Transverse colon (tissue), 4 donors: ENCODE measurements at regions not wholly inside any gene's neighbourhood (a gene's known extent, or its start where the extent isn't known, plus 50 kb on each side); places are given as distances from the start of the nearest gene placed in this dataset.
A peak's percentile ranks its signal among the peaks of the same experiment; 100 is the strongest.

Experiments used
- DNase-seq: peaks from one replicate; pipeline ENCODE4 v3.0.0-alpha.2; 2019
- H3K27ac ChIP-seq, 4 donors: fragments of 200-600 bp; sonication (generic); 2 replicates each; pipeline ENCODE4 v1.5.1; 2016 to 2018; ENCODE audit warnings: inconsistent platforms in 4 of 4
- H3K27me3 ChIP-seq: fragments of 200-600 bp; sonication (generic); 2 replicates; pipeline ENCODE4 v1.5.1; 2017; ENCODE audit warnings: inconsistent platforms
- H3K36me3 ChIP-seq, 4 donors: fragments of 200-600 bp; sonication (generic); 2 replicates each; pipeline ENCODE4 v1.5.1; 2017 to 2019; ENCODE audit warnings: inconsistent platforms in 4 of 4
- H3K4me1 ChIP-seq, 4 donors: fragments of 200-600 bp; sonication (generic); 2 replicates each; pipeline ENCODE4 v1.5.1; 2017 to 2020; ENCODE audit warnings: inconsistent platforms in 4 of 4
- H3K4me3 ChIP-seq, 4 donors: fragments of 200-600 bp; sonication (generic); 1 replicate in 1 of 4; 2 replicates in 3 of 4; pipeline versions ENCODE4 v1.5.1 to v1.6.1; 2017 to 2019; ENCODE audit warnings: inconsistent platforms in 4 of 4
- H3K9me3 ChIP-seq, 2 donors: fragments of 200-600 bp; sonication (generic); 2 replicates each; pipeline ENCODE4 v1.5.1; 2017 to 2019; ENCODE audit warnings: inconsistent platforms in 2 of 2
- CTCF ChIP-seq, 5 experiments: fragments of 200-600 bp in 3 of 5; fragments of 450-650 bp in 2 of 5; sonication (generic) in 3 of 5; IDR thresholded peaks; 1 replicate in 2 of 5; 2 replicates in 3 of 5; pipeline ENCODE4 v1.5.1; 2016 to 2017; ENCODE audit warnings: antibody characterized with exemption in 5 of 5, inconsistent platforms in 3 of 5, mild to moderate bottlenecking in 2 of 5, moderate library complexity in 1 of 5
- EP300 ChIP-seq: sonication (generic); formaldehyde crosslinking; IDR thresholded peaks from one replicate; pipeline ENCODE4 v1.6.1; 2017; ENCODE audit warnings: antibody characterized with exemption, low read depth
- POLR2A ChIP-seq: fragments of 450-650 bp; IDR thresholded peaks from one replicate; pipeline ENCODE4 v1.6.1; 2016; ENCODE audit warnings: antibody characterized with exemption, mild to moderate bottlenecking, moderate library complexity
- POLR2AphosphoS5 ChIP-seq, 3 donors: sonication (generic); formaldehyde crosslinking; IDR thresholded peaks; one replicate each; pipeline ENCODE4 v1.6.1; 2016; ENCODE audit warnings: antibody characterized with exemption in 3 of 3
- WGBS, 2 donors: methylation state at CpG; one replicate each; pipeline ENCODE4 v1.1.5; 2018; ENCODE audit warnings: low coverage in 1 of 2; 5-methylcytosine and 5-hydroxymethylcytosine counted together
- in situ Hi-C, 4 donors: fragments of 200-750 bp; cut with MboI; loops; one replicate each; pipeline versions ENCODE4 v1.15.0 to v1.15.1; 2017; ENCODE audit warnings: low sequenced_read_pairs in 3 of 4, low pct_ligation_motif_present in 1 of 4, low pct_unique_long_range_greater_than_20kb in 1 of 4
- intact Hi-C: fragments of 100-400 bp; cut with DNase I; formaldehyde crosslinking; loops from one replicate; pipeline ENCODE4 v1.15.1; 2023; ENCODE audit warnings: low total_unique reads

GRCh38 chr13:73210218-73210883 is 151.5 kb downstream of the KLF5 start:
- no peak overlapping the region for H3K27ac ChIP-seq
- H3K36me3 ChIP-seq, result no peaks in the 10 kb centered on the region
- H3K4me3 ChIP-seq, result no peak overlapping the region
- H3K9me3 ChIP-seq, result no peaks in the 10 kb centered on the region
- DNase-seq, result no peak
- no peak for TF ChIP-seq POLR2AphosphoS5 (IDR thresholded peaks at IDR 0.05)
- TF ChIP-seq POLR2A, result no peak
- no peak for TF ChIP-seq CTCF (IDR thresholded peaks at IDR 0.05)
- no peak for TF ChIP-seq EP300
- no peaks in the 10 kb centered on the region for H3K27me3 ChIP-seq
- peaks cover 0 to 3% (median under 1%) of the 10 kb centered on the region in 4 donors for H3K4me1 ChIP-seq
- WGBS, 2 donors, result 64 to 70% methylated on average over 4 to 6 of the region's 6 CpGs
- in situ Hi-C loops (no loop called here), intact Hi-C loops (no loop called here)

GRCh38 chr13:73204952-73205351 is 146.1 kb downstream of the KLF5 start:
- 42 to 48% methylated on average over 4 to 5 of the region's 5 CpGs for WGBS, 2 donors
- peak overlapping the region in 1 of 4 donors; percentile 10 for H3K27ac ChIP-seq
- no peaks in the 10 kb centered on the region for H3K27me3 ChIP-seq

GRCh38 chr13:73201626-73202025 is 142.8 kb downstream of the KLF5 start:
- intact Hi-C loops, result no loop called here
- Histone ChIP-seq H3K9me3 (no peaks in the 10 kb centered on the region), H3K4me1 (peaks cover 0 to 18% (median 6%) of the 10 kb centered on the region in 4 donors), H3K4me3 (no peak overlapping the region), H3K27ac (no peak overlapping the region), H3K27me3 (no peaks in the 10 kb centered on the region), H3K36me3 (no peaks in the 10 kb centered on the region)
- TF ChIP-seq CTCF (IDR thresholded peaks at IDR 0.05) (no peak), EP300 (no peak), POLR2A (no peak), POLR2AphosphoS5 (IDR thresholded peaks at IDR 0.05) (no peak)
- WGBS, 2 donors, result 84 to 100% methylated on average over 2 of the region's 2 CpGs
- no peak for DNase-seq
- in situ Hi-C loops, result no loop called here

More at GRCh38 chr13:73204952-73205351, 146.1 kb downstream of the KLF5 start:
- TF ChIP-seq CTCF (IDR thresholded peaks at IDR 0.05) (no peak), POLR2A (no peak), EP300 (no peak), POLR2AphosphoS5 (IDR thresholded peaks at IDR 0.05) (no peak)
- no peak overlapping the region for H3K4me3 ChIP-seq
- in situ Hi-C loops (no loop called here), intact Hi-C loops (no loop called here)
- no peaks in the 10 kb centered on the region for H3K9me3 ChIP-seq
- H3K36me3 ChIP-seq, result no peaks in the 10 kb centered on the region
- peaks cover 0 to 5% (median 2%) of the 10 kb centered on the region in 4 donors for H3K4me1 ChIP-seq
- no peak for DNase-seq

- intact Hi-C loops, result no loop called here
- Histone ChIP-seq H3K4me3 (no peak overlapping the region), H3K36me3 (no peaks in the 10 kb centered on the region), H3K27ac (peak overlapping the region; percentile 21 to 69 (median 36)), H3K27me3 (no peaks in the 10 kb centered on the region), H3K9me3 (no peaks in the 10 kb centered on the region), H3K4me1 (peaks cover 0 to 16% (median 5%) of the 10 kb centered on the region in 4 donors)
- TF ChIP-seq POLR2A (no peak), EP300 (no peak), CTCF (IDR thresholded peaks at IDR 0.05) (no peak), POLR2AphosphoS5 (IDR thresholded peaks at IDR 0.05) (no peak)
- 36 to 50% methylated on average over 3 to 4 of the region's 4 CpGs for WGBS, 2 donors
- no peak for DNase-seq
- in situ Hi-C loops, result no loop called here
Observed at GRCh38 chr13:73198991-73199411, 140.2 kb downstream of the KLF5 start.
